ENCODE measurements at regions not wholly inside any gene's neighbourhood (a gene's known extent, or its start where the extent isn't known, plus 50 kb on each side); places are given as distances from the start of the nearest gene placed in this dataset.

DNA sequence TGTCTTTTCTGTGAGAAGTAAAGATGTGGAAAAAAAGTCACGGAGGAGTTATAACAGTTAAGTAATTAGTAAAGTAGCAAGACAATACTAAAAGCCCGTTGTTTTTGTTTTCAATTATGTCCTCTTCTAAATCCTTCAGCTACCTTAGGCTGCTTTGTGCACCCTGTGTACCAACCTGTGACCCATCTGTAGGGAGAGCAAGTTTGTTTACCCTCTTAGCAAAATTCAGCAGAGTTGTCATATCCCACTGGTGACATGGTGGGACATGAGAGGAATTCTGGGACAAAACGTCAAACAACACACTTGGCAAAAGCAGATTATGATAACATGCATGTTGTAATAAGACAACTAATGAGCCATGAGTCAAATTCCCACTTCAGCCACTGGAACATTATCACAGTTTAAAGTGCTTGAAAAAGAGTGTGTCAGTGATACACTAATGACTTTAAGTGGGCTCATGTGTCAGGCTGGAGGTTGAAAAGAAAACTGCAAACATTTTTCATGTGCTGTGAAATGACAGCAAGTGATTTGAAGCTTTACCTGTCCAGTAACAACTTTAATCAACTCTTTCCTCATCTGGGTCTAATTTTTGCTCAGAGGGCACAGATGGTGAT is 392.8 kb upstream of the ACVR2A start:
- Mint-ChIP-seq H3K36me3 (ENCODE audit: insufficient read depth) (no peaks in the 10 kb centered on the region), H3K4me3 (ENCODE audit: low read depth) (no peak overlapping the region), H3K4me1 (ENCODE audit: low read depth) (peaks cover 30% of the 10 kb centered on the region), H3K27me3 (peaks cover 6% of the 10 kb centered on the region), H3K27ac (no peak overlapping the region), H3K9me3 (ENCODE audit: low read depth) (no peaks in the 10 kb centered on the region)
- no peak for DNase-seq (ENCODE audit: low spot score, unreplicated experiment)
- TF ChIP-seq, protein P1, sequence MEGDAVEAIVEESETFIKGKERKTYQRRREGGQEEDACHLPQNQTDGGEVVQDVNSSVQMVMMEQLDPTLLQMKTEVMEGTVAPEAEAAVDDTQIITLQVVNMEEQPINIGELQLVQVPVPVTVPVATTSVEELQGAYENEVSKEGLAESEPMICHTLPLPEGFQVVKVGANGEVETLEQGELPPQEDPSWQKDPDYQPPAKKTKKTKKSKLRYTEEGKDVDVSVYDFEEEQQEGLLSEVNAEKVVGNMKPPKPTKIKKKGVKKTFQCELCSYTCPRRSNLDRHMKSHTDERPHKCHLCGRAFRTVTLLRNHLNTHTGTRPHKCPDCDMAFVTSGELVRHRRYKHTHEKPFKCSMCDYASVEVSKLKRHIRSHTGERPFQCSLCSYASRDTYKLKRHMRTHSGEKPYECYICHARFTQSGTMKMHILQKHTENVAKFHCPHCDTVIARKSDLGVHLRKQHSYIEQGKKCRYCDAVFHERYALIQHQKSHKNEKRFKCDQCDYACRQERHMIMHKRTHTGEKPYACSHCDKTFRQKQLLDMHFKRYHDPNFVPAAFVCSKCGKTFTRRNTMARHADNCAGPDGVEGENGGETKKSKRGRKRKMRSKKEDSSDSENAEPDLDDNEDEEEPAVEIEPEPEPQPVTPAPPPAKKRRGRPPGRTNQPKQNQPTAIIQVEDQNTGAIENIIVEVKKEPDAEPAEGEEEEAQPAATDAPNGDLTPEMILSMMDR (IDR thresholded peaks at IDR 0.05; ENCODE audit: unreplicated experiment) = peak; percentile 28

DNA sequence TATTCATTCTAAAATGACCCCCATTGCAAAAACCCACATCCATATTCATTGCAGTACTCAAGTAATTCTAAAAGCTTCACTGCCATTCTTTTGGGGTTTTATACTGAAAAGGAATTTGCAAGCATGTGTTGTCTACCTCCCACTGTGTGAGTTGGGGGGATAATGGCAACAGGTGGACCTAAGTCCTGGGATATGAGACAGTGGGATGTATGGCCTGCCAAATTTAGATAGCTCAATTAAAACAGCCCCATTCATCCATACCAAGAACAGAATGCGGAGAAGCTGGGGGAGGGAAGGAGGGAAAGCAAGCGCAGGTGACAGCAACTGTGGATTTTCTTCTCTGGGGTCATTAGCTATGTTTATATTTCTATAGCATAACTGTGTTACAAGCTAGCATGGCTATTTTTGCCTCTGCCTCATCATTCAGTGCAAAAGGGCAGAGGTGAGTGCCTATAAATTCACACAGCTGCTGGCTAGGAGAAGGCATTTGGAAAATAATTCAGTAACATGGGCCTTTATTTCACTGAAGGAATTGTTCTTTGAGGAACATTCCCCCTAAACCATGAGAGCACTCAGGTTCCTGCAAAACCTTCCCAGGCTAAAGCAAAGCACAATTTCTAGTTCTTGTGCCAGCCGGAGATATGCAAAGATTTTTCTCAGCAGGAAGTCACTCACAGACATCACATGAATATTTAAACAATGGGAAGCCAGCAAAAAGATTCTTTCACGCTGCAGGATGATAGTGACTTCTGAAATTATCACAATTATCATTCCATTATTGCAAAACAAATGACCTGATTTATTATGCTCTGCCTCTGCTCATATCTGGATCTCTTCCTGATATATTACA is 393.9 kb upstream of the ACVR2A start:
- Mint-ChIP-seq H3K4me1 (ENCODE audit: low read depth) (peaks cover 30% of the 10 kb centered on the region), H3K27ac (no peak overlapping the region), H3K4me3 (ENCODE audit: low read depth) (no peak overlapping the region), H3K27me3 (peaks cover 6% of the 10 kb centered on the region), H3K36me3 (ENCODE audit: insufficient read depth) (no peaks in the 10 kb centered on the region), H3K9me3 (ENCODE audit: low read depth) (peaks cover 3% of the 10 kb centered on the region)
- TF ChIP-seq, protein P1 (IDR thresholded peaks at IDR 0.05; ENCODE audit: unreplicated experiment) = no peak
- no peak for DNase-seq (ENCODE audit: low spot score, unreplicated experiment)

DNA sequence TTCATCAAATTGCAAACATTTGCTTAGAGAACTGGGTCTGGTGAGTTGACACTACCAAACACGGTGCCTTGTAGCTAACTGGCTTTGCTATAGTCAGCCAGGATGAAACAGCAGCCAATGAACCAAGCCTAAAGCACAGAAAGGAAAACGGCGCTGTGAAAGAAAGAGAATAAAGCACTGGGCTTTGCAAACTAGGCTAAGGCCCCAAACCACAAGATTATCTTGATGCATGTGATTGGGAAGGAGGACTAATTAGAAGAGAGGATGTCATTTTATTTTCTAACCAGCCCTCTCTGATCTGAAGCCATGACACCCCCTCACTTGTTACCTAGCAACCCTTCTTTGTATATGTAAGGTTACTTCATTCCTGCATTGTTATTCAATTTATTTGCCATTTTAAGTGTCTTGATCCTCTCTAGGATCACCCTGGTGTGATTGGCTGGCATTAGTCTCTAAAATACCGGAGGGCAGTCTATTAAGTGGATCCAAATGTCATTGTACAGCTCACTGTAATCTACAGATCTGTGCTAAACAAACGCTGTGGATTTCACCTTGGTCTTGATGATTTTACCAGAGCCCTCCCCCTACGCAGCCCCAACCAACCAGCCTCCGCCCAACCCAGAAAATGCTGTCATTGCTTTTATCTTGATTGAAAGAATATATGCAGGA is 395.4 kb upstream of the ACVR2A start:
- Mint-ChIP-seq H3K4me3 (ENCODE audit: low read depth) (peak overlapping the region; percentile 36), H3K9me3 (ENCODE audit: low read depth) (peaks cover 3% of the 10 kb centered on the region), H3K27me3 (peaks cover 8% of the 10 kb centered on the region), H3K4me1 (ENCODE audit: low read depth) (peaks cover 32% of the 10 kb centered on the region), H3K36me3 (ENCODE audit: insufficient read depth) (no peaks in the 10 kb centered on the region), H3K27ac (peak overlapping the region; percentile 53)
- TF ChIP-seq, protein P1 (IDR thresholded peaks at IDR 0.05; ENCODE audit: unreplicated experiment) = no peak
- no peak for DNase-seq (ENCODE audit: low spot score, unreplicated experiment)

DNA sequence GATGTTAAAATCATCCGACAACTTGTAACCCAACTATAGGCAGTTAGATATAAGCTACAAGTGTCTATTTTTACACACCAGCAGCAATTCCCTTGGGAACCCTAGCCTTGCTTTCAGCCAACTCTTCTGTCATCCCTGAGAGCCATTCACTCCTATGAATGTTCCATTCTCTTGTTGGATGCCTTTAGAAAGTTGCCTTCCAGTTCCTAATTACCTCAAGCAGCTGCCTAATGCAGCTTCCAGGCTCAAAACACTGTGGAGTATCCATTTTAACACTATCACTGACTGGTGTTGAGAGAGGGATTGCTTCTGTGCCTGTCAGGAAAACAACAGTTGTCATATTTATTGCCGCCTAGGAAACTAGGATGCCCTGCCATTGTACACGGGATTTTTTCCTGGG is 402.0 kb upstream of the ACVR2A start:
- no peak for DNase-seq (ENCODE audit: low spot score, unreplicated experiment)
- H3K27me3 Mint-ChIP-seq = peaks cover 5% of the 10 kb centered on the region
- H3K9me3 Mint-ChIP-seq (ENCODE audit: low read depth) = peaks cover 8% of the 10 kb centered on the region
- TF ChIP-seq, protein P1 (IDR thresholded peaks at IDR 0.05; ENCODE audit: unreplicated experiment) = no peak
- H3K36me3 Mint-ChIP-seq (ENCODE audit: insufficient read depth) = no peaks in the 10 kb centered on the region
- no peak overlapping the region for H3K4me3 Mint-ChIP-seq (ENCODE audit: low read depth)
- no peak overlapping the region for H3K27ac Mint-ChIP-seq
- peaks cover 30% of the 10 kb centered on the region for H3K4me1 Mint-ChIP-seq (ENCODE audit: low read depth)

DNA sequence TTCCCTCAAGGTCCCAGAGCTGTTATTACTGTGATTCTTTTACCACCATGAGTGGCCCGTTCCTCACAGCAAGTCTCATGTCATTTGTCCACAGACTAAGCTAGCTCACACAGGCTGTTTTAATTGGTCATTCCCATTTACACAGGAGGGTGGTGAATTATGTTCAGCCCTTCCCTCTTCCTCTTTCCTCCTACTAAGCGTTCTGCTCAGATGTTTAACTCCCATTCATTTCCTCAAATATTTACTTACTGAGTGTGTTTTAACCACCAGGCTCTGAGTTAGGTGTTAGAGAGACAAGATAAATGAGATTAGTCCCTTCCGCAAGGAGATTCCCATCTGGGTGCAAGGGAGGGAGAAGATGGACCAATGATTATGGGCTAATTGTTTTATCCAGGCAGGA is 403.6 kb upstream of the ACVR2A start:
- no peak for DNase-seq (ENCODE audit: low spot score, unreplicated experiment)
- TF ChIP-seq, protein P1 (IDR thresholded peaks at IDR 0.05; ENCODE audit: unreplicated experiment) = no peak
- Mint-ChIP-seq H3K27me3 (peaks cover 5% of the 10 kb centered on the region), H3K27ac (peak overlapping the region; percentile 83), H3K4me3 (ENCODE audit: low read depth) (no peak overlapping the region), H3K36me3 (ENCODE audit: insufficient read depth) (no peaks in the 10 kb centered on the region), H3K4me1 (ENCODE audit: low read depth) (peaks cover 32% of the 10 kb centered on the region), H3K9me3 (ENCODE audit: low read depth) (peaks cover 7% of the 10 kb centered on the region)

Measured in progenitor cell of endocrine pancreas (in vitro differentiated cells).